MG63 (cell line): ENCODE measurements at regions not wholly inside any gene's neighbourhood (a gene's known extent, or its start where the extent isn't known, plus 50 kb on each side); places are given as distances from the start of the nearest gene placed in this dataset.

Experiments
- DNase-seq: peaks from one replicate; pipeline ENCODE4 v3.0.0-alpha.2; 2020
- H3K27me3 ChIP-seq: fragments of 250-450 bp; sonication (Bioruptor Pico); 2 replicates; pipeline ENCODE4 v1.5.1; 2020; ENCODE audit warnings: mild to moderate bottlenecking, moderate library complexity
- H3K36me3 ChIP-seq: fragments of 250-450 bp; sonication (Bioruptor Pico); 2 replicates; pipeline ENCODE4 v1.5.1; 2020; ENCODE audit warnings: mild to moderate bottlenecking, moderate library complexity
- H3K4me3 ChIP-seq: fragments of 250-450 bp; sonication (Bioruptor Pico); 2 replicates; pipeline ENCODE4 v1.5.1; 2020; ENCODE audit warnings: mild to moderate bottlenecking, moderate library complexity
- H3K9me3 ChIP-seq: fragments of 250-450 bp; sonication (Bioruptor Pico); 2 replicates; pipeline ENCODE4 v1.5.1; 2020; ENCODE audit warnings: mild to moderate bottlenecking, moderate library complexity

GRCh38 chr3:28751864-28752263 lies 403.2 kb upstream of the AZI2 start:
- Histone ChIP-seq H3K4me3 (no peak overlapping the region), H3K36me3 (no peaks in the 10 kb centered on the region), H3K27me3 (no peaks in the 10 kb centered on the region), H3K9me3 (no peaks in the 10 kb centered on the region)
- DNase-seq, result no peak

DNA sequence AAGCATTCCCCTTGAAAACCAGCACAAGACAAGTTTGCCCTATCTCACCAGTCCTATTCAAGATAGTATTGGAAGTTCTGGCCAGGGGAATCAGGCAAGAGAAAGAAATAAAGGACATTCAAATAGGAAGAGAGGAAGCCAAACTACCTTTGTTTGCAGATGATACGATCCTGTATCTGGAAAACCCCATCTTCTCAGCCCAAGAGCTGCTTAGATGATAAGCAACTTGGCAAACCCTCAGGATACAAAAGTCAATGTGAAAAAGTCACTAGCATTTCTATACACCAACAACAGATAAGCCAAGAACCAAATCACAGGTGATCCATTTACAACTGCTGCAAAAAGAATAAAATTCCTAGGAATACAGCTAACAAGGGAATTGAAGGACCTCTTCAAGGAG lies 403.7 kb upstream of the AZI2 start:
- DNase-seq, result no peak

DNA sequence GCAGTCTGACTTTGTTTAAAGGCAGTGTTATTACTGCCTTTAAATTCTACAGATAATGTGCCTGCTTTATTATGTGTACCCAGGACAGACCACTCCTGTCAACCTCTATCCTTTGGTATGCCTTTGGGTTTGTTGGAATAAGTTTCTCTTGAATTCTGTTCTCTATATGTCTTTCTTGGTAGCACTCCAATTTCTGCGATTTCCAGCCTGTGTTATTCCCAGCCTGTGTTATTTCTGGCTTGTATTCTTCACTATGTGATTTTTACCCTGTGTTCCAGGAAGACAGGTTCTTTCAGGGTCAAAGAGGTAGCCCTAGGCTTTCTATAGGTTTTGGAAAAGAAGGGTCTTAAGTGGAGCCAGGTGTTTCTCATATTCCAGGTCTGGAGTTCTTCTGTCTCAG lies 407.4 kb upstream of the AZI2 start:
- no peak for DNase-seq
- no peaks in the 10 kb centered on the region for H3K27me3 ChIP-seq
- no peaks in the 10 kb centered on the region for H3K9me3 ChIP-seq
- no peaks in the 10 kb centered on the region for H3K36me3 ChIP-seq
- no peak overlapping the region for H3K4me3 ChIP-seq

More for the DNA sequence above, 403.7 kb upstream of the AZI2 start:
- H3K27me3 ChIP-seq, result no peaks in the 10 kb centered on the region
- no peaks in the 10 kb centered on the region for H3K36me3 ChIP-seq
- no peaks in the 10 kb centered on the region for H3K9me3 ChIP-seq
- no peak overlapping the region for H3K4me3 ChIP-seq

GRCh38 chr3:28758115-28758514 lies 409.5 kb upstream of the AZI2 start:
- Histone ChIP-seq H3K4me3 (no peak overlapping the region), H3K36me3 (no peaks in the 10 kb centered on the region), H3K9me3 (no peaks in the 10 kb centered on the region), H3K27me3 (no peaks in the 10 kb centered on the region)
- DNase-seq, result no peak

- Histone ChIP-seq H3K27me3 (no peaks in the 10 kb centered on the region), H3K36me3 (no peaks in the 10 kb centered on the region), H3K4me3 (no peak overlapping the region), H3K9me3 (no peaks in the 10 kb centered on the region)
- DNase-seq, result no peak
Observed at GRCh38 chr3:28761375-28761774, 412.8 kb upstream of the AZI2 start.

DNA sequence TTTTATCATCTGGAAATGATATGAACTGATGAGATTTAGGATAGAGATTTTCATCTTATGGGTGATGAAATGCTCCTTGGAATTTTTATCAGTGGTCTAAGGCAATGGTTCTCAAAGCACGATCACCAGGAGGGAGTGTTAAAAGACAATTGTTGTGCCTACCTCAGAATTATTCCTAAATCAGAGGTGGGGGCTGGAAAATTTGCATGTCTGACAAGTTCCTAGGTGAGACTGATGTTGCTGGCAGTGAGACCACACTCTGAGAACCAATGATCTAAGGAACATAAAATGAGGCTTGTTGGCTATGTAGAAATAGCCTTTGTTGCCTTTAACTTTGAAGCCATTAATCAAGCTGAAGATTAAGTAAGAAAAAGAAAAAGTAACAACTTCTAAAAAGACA lies 416.6 kb upstream of the AZI2 start:
- Histone ChIP-seq H3K9me3 (no peaks in the 10 kb centered on the region), H3K36me3 (no peaks in the 10 kb centered on the region), H3K27me3 (no peaks in the 10 kb centered on the region), H3K4me3 (no peak overlapping the region)
- no peak for DNase-seq

GRCh38 chr3:28768439-28768838 lies 419.8 kb upstream of the AZI2 start:
- no peak overlapping the region for H3K4me3 ChIP-seq
- no peaks in the 10 kb centered on the region for H3K9me3 ChIP-seq
- no peaks in the 10 kb centered on the region for H3K36me3 ChIP-seq
- H3K27me3 ChIP-seq, result no peaks in the 10 kb centered on the region
- no peak for DNase-seq

- Histone ChIP-seq H3K9me3 (no peaks in the 10 kb centered on the region), H3K36me3 (no peaks in the 10 kb centered on the region), H3K27me3 (no peaks in the 10 kb centered on the region), H3K4me3 (no peak overlapping the region)
- no peak for DNase-seq
Observed at GRCh38 chr3:28777806-28778475, 429.3 kb upstream of the AZI2 start.

GRCh38 chr3:28780480-28780879 lies 431.9 kb upstream of the AZI2 start:
- Histone ChIP-seq H3K27me3 (no peaks in the 10 kb centered on the region), H3K4me3 (no peak overlapping the region), H3K9me3 (no peaks in the 10 kb centered on the region), H3K36me3 (no peaks in the 10 kb centered on the region)
- DNase-seq, result no peak

GRCh38 chr3:28781053-28781452 lies 432.4 kb upstream of the AZI2 start:
- DNase-seq, result no peak
- no peaks in the 10 kb centered on the region for H3K27me3 ChIP-seq
- H3K4me3 ChIP-seq, result no peak overlapping the region
- H3K9me3 ChIP-seq, result no peaks in the 10 kb centered on the region
- H3K36me3 ChIP-seq, result no peaks in the 10 kb centered on the region

DNA sequence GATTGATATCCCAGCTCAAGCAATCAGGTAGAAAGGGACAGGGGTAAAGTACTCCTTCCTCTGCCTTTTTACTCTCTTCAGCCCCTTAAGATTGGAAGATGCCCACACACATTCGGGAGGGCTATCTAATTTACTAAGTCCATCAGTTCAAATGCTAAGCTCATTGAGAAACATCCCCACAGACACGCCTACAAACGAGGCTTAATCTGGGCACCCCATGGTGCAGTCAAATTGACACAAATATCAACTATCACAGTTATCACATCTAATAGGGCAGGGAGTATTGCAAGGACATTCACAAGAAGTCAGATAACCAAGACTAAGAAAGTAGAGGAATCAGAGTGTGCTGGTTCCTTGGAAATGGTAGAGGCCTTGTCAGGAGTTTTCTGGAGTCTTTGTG lies 437.8 kb upstream of the AZI2 start:
- no peaks in the 10 kb centered on the region for H3K27me3 ChIP-seq
- no peak for DNase-seq
- no peak overlapping the region for H3K4me3 ChIP-seq
- H3K36me3 ChIP-seq, result no peaks in the 10 kb centered on the region
- H3K9me3 ChIP-seq, result no peaks in the 10 kb centered on the region

GRCh38 chr3:28788571-28788970 lies 439.9 kb upstream of the AZI2 start:
- no peak for DNase-seq
- Histone ChIP-seq H3K27me3 (no peaks in the 10 kb centered on the region), H3K4me3 (no peak overlapping the region), H3K36me3 (no peaks in the 10 kb centered on the region), H3K9me3 (no peaks in the 10 kb centered on the region)

DNA sequence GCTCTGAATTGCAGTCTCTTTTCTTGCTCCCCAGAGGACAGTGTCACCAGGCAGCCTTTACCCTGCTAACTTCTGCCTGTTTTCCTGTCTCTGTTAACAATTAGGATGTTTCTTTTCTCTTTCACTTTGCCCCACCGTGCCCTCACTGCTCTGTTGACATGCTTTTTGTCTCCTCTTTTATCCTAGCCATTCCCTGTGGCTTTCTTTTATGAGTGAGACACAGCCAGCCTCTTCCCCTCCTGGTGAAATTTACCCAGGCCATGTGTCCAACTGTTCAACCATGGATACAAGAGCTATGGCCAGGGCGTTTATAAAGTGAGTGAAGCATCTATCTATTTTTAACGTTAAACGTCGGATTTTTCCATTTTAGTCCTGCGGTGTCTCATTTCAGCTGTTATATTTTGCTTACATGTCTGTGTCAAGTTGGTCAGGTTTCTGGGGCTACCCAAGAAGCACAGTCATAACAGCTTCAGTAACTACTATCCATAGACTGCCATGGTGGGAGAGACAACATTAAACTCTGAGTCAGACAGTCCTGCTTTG lies 443.2 kb upstream of the AZI2 start:
- Histone ChIP-seq H3K27me3 (no peaks in the 10 kb centered on the region), H3K4me3 (no peak overlapping the region), H3K9me3 (no peaks in the 10 kb centered on the region), H3K36me3 (no peaks in the 10 kb centered on the region)
- DNase-seq, result no peak

DNA sequence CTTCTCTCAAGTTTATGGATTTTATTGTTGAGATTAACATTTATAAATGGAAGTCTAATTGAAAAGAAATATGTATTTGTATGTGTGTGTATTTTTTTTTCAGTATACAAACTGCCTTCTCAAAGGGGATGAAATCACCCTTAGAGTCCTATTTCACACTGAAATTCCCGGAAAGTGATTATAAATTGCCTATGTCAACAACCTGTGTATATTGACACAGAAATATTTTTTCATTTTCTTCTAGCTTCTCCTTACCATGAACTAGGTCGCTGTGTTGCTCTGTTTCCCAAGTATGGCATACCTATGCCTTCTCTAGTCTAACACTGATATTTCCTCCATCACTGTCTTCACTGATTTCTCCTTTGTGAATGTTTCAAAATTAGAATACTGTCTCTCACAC lies 444.0 kb upstream of the AZI2 start:
- DNase-seq, result no peak
- H3K9me3 ChIP-seq, result no peaks in the 10 kb centered on the region
- H3K36me3 ChIP-seq, result no peaks in the 10 kb centered on the region
- H3K4me3 ChIP-seq, result no peak overlapping the region
- H3K27me3 ChIP-seq, result no peaks in the 10 kb centered on the region

- Histone ChIP-seq H3K27me3 (no peaks in the 10 kb centered on the region), H3K36me3 (no peaks in the 10 kb centered on the region), H3K4me3 (no peak overlapping the region), H3K9me3 (no peaks in the 10 kb centered on the region)
- DNase-seq, result no peak
Observed at GRCh38 chr3:28799084-28799483, 450.5 kb upstream of the AZI2 start.

- DNase-seq, result no peak
- Histone ChIP-seq H3K9me3 (no peaks in the 10 kb centered on the region), H3K4me3 (no peak overlapping the region)
Observed at GRCh38 chr3:28800203-28800602, 451.6 kb upstream of the AZI2 start.

GRCh38 chr3:28808068-28808467 lies 459.4 kb upstream of the AZI2 start:
- H3K36me3 ChIP-seq, result no peaks in the 10 kb centered on the region
- no peak overlapping the region for H3K4me3 ChIP-seq
- H3K27me3 ChIP-seq, result no peaks in the 10 kb centered on the region
- no peaks in the 10 kb centered on the region for H3K9me3 ChIP-seq
- DNase-seq, result no peak

More at GRCh38 chr3:28800203-28800602, 451.6 kb upstream of the AZI2 start:
- Histone ChIP-seq H3K36me3 (no peaks in the 10 kb centered on the region), H3K27me3 (no peaks in the 10 kb centered on the region)

GRCh38 chr3:28816017-28816416 lies 464.9 kb upstream of the RBMS3 start:
- no peak for DNase-seq
- Histone ChIP-seq H3K4me3 (no peak overlapping the region), H3K36me3 (no peaks in the 10 kb centered on the region), H3K9me3 (no peaks in the 10 kb centered on the region), H3K27me3 (no peaks in the 10 kb centered on the region)
